SK-N-SH (cell line): ENCODE measurements at regions not wholly inside any gene's neighbourhood (a gene's known extent, or its start where the extent isn't known, plus 50 kb on each side); places are given as distances from the start of the nearest gene placed in this dataset.

Source experiments
- CTCF ChIA-PET: fragments of 300-600, 350-600 bp; formaldehyde crosslinking; extraction: SDS; loops from one replicate; lab custom pipeline; 2021; lab: Yijun Ruan, JAX
- POLR2A ChIA-PET: fragments of 350-600 bp; sonication (Branson Sonifier 250); formaldehyde crosslinking; extraction: SDS; loops from one replicate; lab custom pipeline; 2020; ENCODE audit warnings: antibody characterized with exemption, inconsistent platforms; lab: Yijun Ruan, JAX
- DNase-seq: peaks from one replicate; pipeline ENCODE4 v3.0.0; 2012
- H2AFZ ChIP-seq: fragments of 200-600 bp; sonication (generic); 2 replicates; pipeline ENCODE4 v1.8.1; 2016; ENCODE audit warnings: antibody characterized with exemption, mild to moderate bottlenecking, low read depth
- H3F3A ChIP-seq: fragments of 200-600 bp; sonication (generic); replicated peaks from 2 replicates; pipeline ENCODE3; 2016; ENCODE audit warnings: antibody characterized with exemption, mild to moderate bottlenecking; ENCODE audit not compliant: insufficient read depth
- H3K27ac ChIP-seq, 2 experiments: fragments of 200-500 bp in 1 of 2; fragments of 200-600 bp in 1 of 2; sonication (Bioruptor generic) in 1 of 2; sonication (generic), shearing (Covaris generic) in 1 of 2; 2 replicates each; pipeline versions ENCODE4 v1.5.1 to v1.6.1; 2014 to 2016; ENCODE audit warnings: low read depth in 2 of 2, inconsistent platforms in 1 of 2, low read length in 1 of 2, mild to moderate bottlenecking in 1 of 2, mixed read lengths in 1 of 2
- H3K27me3 ChIP-seq: fragments of 200-600 bp; sonication (generic), shearing (Covaris generic); 2 replicates; pipeline ENCODE4 v1.6.1; 2016; ENCODE audit warnings: mixed run types; ENCODE audit not compliant: insufficient read depth
- H3K36me3 ChIP-seq, 2 experiments: fragments of 200-500 bp in 1 of 2; fragments of 200-600 bp in 1 of 2; sonication (Bioruptor generic) in 1 of 2; sonication (generic) in 1 of 2; replicated peaks in 1 of 2; 2 replicates each; pipeline versions ENCODE3 to v1.5.1; 2014 to 2016; ENCODE audit warnings: low read length in 1 of 2, mild to moderate bottlenecking in 1 of 2; ENCODE audit not compliant: insufficient read depth in 2 of 2, control insufficient read depth in 1 of 2
- H3K4me1 ChIP-seq, 2 experiments: fragments of 200-500 bp in 1 of 2; fragments of 200-600 bp in 1 of 2; sonication (Bioruptor generic) in 1 of 2; sonication (generic), shearing (Covaris generic) in 1 of 2; 2 replicates each; pipeline versions ENCODE4 v1.5.1 to v1.6.1; 2014 to 2016; ENCODE audit warnings: low read depth in 1 of 2, low read length in 1 of 2, mixed run types in 1 of 2; ENCODE audit not compliant: insufficient read depth in 2 of 2, control insufficient read depth in 1 of 2
- H3K4me2 ChIP-seq: fragments of 200-600 bp; sonication (generic), shearing (Covaris generic); 2 replicates; pipeline ENCODE4 v1.6.1; 2017; ENCODE audit warnings: mixed run types
- H3K4me3 ChIP-seq, 2 experiments: fragments of 200-500 bp in 1 of 2; fragments of 200-600 bp in 1 of 2; sonication (Bioruptor generic) in 1 of 2; sonication (generic), shearing (Covaris generic) in 1 of 2; 2 replicates each; pipeline versions ENCODE4 v1.5.1 to v1.8.1; 2014 to 2016; ENCODE audit warnings: low read depth in 2 of 2, inconsistent platforms in 1 of 2, low read length in 1 of 2, mild to moderate bottlenecking in 1 of 2, mixed read lengths in 1 of 2, moderate library complexity in 1 of 2
- H3K79me2 ChIP-seq: fragments of 200-600 bp; sonication (generic); 2 replicates; pipeline ENCODE4 v1.8.1; 2017; ENCODE audit warnings: mild to moderate bottlenecking; ENCODE audit not compliant: insufficient read depth
- H3K9ac ChIP-seq: fragments of 200-600 bp; sonication (generic); 2 replicates; pipeline ENCODE4 v1.6.1; 2017; ENCODE audit warnings: mixed run types
- H3K9me2 ChIP-seq: fragments of 200-600 bp; sonication (generic); 2 replicates; pipeline ENCODE4 v1.6.1; 2017; ENCODE audit warnings: mixed run types
- H3K9me3 ChIP-seq: fragments of 200-600 bp; sonication (generic); 2 replicates; pipeline ENCODE4 v1.6.1; 2017; ENCODE audit warnings: mixed run types, mild to moderate bottlenecking, moderate library complexity
- H4K20me1 ChIP-seq: fragments of 200-600 bp; sonication (generic); 2 replicates; pipeline ENCODE4 v1.6.1; 2017; ENCODE audit warnings: mild to moderate bottlenecking, mixed run types; ENCODE audit not compliant: insufficient read depth
- EP300 ChIP-seq, 2 experiments: IDR thresholded peaks; 2 replicates each; pipeline versions ENCODE4 v1.4.0 to v1.6.1; 2012; ENCODE audit warnings: borderline replicate concordance in 1 of 2, low read depth in 1 of 2, low read length in 1 of 2
- FOSL2 ChIP-seq: IDR thresholded peaks from 2 replicates; pipeline ENCODE4 v1.4.0; 2012; ENCODE audit warnings: low read depth, mild to moderate bottlenecking, moderate library complexity, borderline replicate concordance
- FOXM1 ChIP-seq: IDR thresholded peaks from 2 replicates; pipeline ENCODE4 v1.4.0; 2012; ENCODE audit warnings: low read depth, mild to moderate bottlenecking
- JUND ChIP-seq: IDR thresholded peaks from 2 replicates; pipeline ENCODE4 v1.4.0; 2012
- MEF2A ChIP-seq: IDR thresholded peaks from 2 replicates; pipeline ENCODE4 v1.4.0; 2012; ENCODE audit warnings: low read depth, borderline replicate concordance
- NFIC ChIP-seq: IDR thresholded peaks from 2 replicates; pipeline ENCODE4 v1.4.0; 2012; ENCODE audit warnings: borderline replicate concordance
- POLR2AphosphoS5 ChIP-seq: IDR thresholded peaks from 2 replicates; pipeline ENCODE4 v1.6.1; 2012; ENCODE audit warnings: low read depth, low read length
- RCOR1 ChIP-seq: fragments of 150-350 bp; IDR thresholded peaks from 2 replicates; pipeline ENCODE4 v1.6.1; 2017; ENCODE audit warnings: antibody characterized with exemption, low read length
- RXRA ChIP-seq: IDR thresholded peaks from 2 replicates; pipeline ENCODE4 v1.4.0; 2012; ENCODE audit warnings: low read depth, mild to moderate bottlenecking, borderline replicate concordance
- SIN3A ChIP-seq: IDR thresholded peaks from 2 replicates; pipeline ENCODE4 v1.6.1; 2012; ENCODE audit warnings: low read depth, mild to moderate bottlenecking, low read length, moderate library complexity, borderline replicate concordance
- TAF1 ChIP-seq: IDR thresholded peaks from 2 replicates; pipeline ENCODE4 v1.6.1; 2012; ENCODE audit warnings: low read depth, mild to moderate bottlenecking, low read length, moderate library complexity, borderline replicate concordance
- TCF12 ChIP-seq: IDR thresholded peaks from 2 replicates; pipeline ENCODE4 v1.4.0; 2012
- TEAD4 ChIP-seq: IDR thresholded peaks from 2 replicates; pipeline ENCODE4 v1.4.0; 2012; ENCODE audit warnings: mild to moderate bottlenecking, borderline replicate concordance; ENCODE audit not compliant: insufficient read depth
- YY1 ChIP-seq: IDR thresholded peaks from 2 replicates; pipeline ENCODE4 v1.4.0; 2012; ENCODE audit warnings: low read depth, mild to moderate bottlenecking
- WGBS: methylation state at CpG from one replicate; pipeline ENCODE4 v1.1.6; 2017; ENCODE audit warnings: low lambda C conversion rate; 5-methylcytosine and 5-hydroxymethylcytosine counted together
- TF ChIP-seq, protein P1 (sequence below): IDR thresholded peaks from 2 replicates; pipeline ENCODE4 v1.4.0; 2012; ENCODE audit warnings: low read depth
- TF ChIP-seq, protein P2 (sequence below): IDR thresholded peaks from 2 replicates; pipeline ENCODE4; 2012
- TF ChIP-seq, protein P3 (sequence below): fragments of 150-350 bp; IDR thresholded peaks from 2 replicates; pipeline ENCODE4 v1.6.1; 2017; ENCODE audit warnings: antibody characterized with exemption, low read length, low read depth, borderline replicate concordance
- TF ChIP-seq, protein P4 (sequence below): IDR thresholded peaks from 2 replicates; pipeline ENCODE4 v1.6.1; 2012; ENCODE audit warnings: mild to moderate bottlenecking, low read depth, low read length, moderate library complexity
- TF ChIP-seq, protein P5 (sequence below): fragments of 200-600 bp; sonication (generic); IDR thresholded peaks from 2 replicates; pipeline ENCODE4 v1.6.1; 2017; ENCODE audit warnings: antibody characterized with exemption, mild to moderate bottlenecking, moderate library complexity

DNA sequence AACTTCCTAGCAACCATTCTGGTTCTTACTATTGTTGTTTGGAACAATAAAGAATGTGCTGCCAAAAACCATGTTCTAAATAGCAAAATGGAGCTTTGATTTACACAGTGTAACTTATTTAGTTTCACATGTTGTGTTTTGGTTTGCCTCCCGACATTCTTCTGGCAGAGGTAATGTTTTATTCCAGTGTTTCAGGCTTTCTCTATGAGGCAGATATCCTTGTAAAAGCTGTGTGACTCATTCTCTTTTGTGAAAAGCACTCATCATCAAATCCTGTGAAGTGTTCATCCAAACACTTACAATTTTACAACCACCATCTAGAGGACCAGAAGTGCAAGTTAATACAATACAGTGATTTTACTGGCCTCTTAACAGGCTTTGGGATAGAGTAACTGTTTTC, 219.0 kb upstream of the GIMD1 start:
- peak overlapping the region; percentile 72 to 78 for H3K27ac ChIP-seq
- peak overlapping the region; percentile 83 for H2AFZ ChIP-seq
- H3K4me3 ChIP-seq: no peak overlapping the region
- no peaks in the 10 kb centered on the region for H4K20me1 ChIP-seq
- no peaks in the 10 kb centered on the region for H3K27me3 ChIP-seq
- 8% methylated on average over 1 of the region's 1 CpG for WGBS
- H3K9ac ChIP-seq: peak overlapping the region; percentile 48; the same call in 1 of the 2 replicates
- peaks cover 4 to 46% of the 10 kb centered on the region in 2 experiments; a peak in 3 of 4 replicates for H3K4me1 ChIP-seq
- CTCF ChIA-PET: no interaction called here
- H3K36me3 ChIP-seq: no peaks in the 10 kb centered on the region
- H3F3A ChIP-seq: peaks cover 44% of the 10 kb centered on the region
- POLR2A ChIA-PET: no interaction called here
- no peaks in the 10 kb centered on the region for H3K9me3 ChIP-seq
- no peak for DNase-seq
- no peaks in the 10 kb centered on the region for H3K9me2 ChIP-seq
- H3K79me2 ChIP-seq: no peaks in the 10 kb centered on the region
- peak overlapping the region; percentile 34; the same call in 1 of the 2 replicates for H3K4me2 ChIP-seq
- TF ChIP-seq TCF12: peak; percentile 44; the same call in 1 of the 2 replicates
- TF ChIP-seq FOSL2: peak; percentile 55
- peak; percentile 49 for TF ChIP-seq JUND
- TF ChIP-seq NFIC: peak; percentile 11; the same call in 1 of the 2 replicates
- TF ChIP-seq, protein P1, sequence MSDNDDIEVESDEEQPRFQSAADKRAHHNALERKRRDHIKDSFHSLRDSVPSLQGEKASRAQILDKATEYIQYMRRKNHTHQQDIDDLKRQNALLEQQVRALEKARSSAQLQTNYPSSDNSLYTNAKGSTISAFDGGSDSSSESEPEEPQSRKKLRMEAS: 0 out of 2 replicates have a peak, but pooled peaks have one; percentile 39
- TF ChIP-seq, protein P2, sequence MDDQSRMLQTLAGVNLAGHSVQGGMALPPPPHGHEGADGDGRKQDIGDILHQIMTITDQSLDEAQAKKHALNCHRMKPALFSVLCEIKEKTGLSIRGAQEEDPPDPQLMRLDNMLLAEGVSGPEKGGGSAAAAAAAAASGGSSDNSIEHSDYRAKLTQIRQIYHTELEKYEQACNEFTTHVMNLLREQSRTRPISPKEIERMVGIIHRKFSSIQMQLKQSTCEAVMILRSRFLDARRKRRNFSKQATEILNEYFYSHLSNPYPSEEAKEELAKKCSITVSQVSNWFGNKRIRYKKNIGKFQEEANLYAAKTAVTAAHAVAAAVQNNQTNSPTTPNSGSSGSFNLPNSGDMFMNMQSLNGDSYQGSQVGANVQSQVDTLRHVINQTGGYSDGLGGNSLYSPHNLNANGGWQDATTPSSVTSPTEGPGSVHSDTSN: peak; percentile 50; the same call in 1 of the 2 replicates
- TF ChIP-seq SIN3A: no peak
- 0 out of 2 replicates have a peak, but pooled peaks have one; percentile 14 for TF ChIP-seq TEAD4
- TF ChIP-seq POLR2AphosphoS5: 0 out of 2 replicates have a peak, but pooled peaks have one; percentile 15
- peak; percentile 24; the same call in 1 of the 2 replicates for TF ChIP-seq MEF2A
- no peak for TF ChIP-seq TAF1
- TF ChIP-seq RCOR1: no peak
- TF ChIP-seq, protein P3, sequence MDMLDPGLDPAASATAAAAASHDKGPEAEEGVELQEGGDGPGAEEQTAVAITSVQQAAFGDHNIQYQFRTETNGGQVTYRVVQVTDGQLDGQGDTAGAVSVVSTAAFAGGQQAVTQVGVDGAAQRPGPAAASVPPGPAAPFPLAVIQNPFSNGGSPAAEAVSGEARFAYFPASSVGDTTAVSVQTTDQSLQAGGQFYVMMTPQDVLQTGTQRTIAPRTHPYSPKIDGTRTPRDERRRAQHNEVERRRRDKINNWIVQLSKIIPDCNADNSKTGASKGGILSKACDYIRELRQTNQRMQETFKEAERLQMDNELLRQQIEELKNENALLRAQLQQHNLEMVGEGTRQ: no peak

DNA sequence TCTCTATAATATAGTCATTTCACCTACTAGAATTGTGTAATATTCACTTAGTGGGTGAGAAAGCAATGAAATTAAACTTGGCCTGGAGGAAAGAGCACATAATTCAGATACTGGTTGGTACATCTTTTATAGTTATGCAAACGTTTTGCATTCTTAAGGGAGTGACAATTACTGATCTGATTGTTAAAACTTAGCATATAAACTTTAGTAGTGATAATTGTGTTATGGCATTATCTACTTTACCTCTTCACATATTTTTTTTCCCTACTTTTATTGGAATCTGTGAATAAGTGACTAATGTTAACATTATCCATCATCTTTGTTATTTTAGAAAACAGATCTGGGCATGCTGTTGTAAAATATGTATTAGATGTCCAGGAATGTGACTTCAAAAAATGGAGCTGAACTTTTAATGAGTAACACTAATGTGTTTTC, 217.4 kb upstream of the GIMD1 start:
- Histone ChIP-seq H2AFZ (no peak overlapping the region), H3K4me3 (no peak overlapping the region), H3K27ac (peak overlapping the region; percentile 78 to 87; a peak in 3 of 4 replicates), H3K79me2 (no peaks in the 10 kb centered on the region), H3K4me2 (no peak overlapping the region), H3K27me3 (no peaks in the 10 kb centered on the region), H3K9me3 (no peaks in the 10 kb centered on the region), H3K36me3 (no peaks in the 10 kb centered on the region), H3F3A (peaks cover 44% of the 10 kb centered on the region), H3K4me1 (peaks cover 4 to 53% of the 10 kb centered on the region in 2 experiments; a peak in 3 of 4 replicates), H4K20me1 (no peaks in the 10 kb centered on the region), H3K9me2 (no peaks in the 10 kb centered on the region), H3K9ac (no peak overlapping the region)
- WGBS: 3% methylated on average over 1 of the region's 1 CpG
- ChIA-PET POLR2A (no interaction called here), CTCF (no interaction called here)
- no peak for DNase-seq
- TF ChIP-seq EP300 (IDR thresholded peaks at IDR 0.05; ENCODE audit: borderline replicate concordance in 1 of 2, low read depth in 1 of 2, low read length in 1 of 2) (peak in 1 of 2 experiments; percentile 48; a peak in 1 of 4 replicates), TCF12 (peak; percentile 63), RXRA (no peak), YY1 (no peak), FOXM1 (no peak), JUND (peak; percentile 54; the same call in 1 of the 2 replicates), FOSL2 (0 out of 2 replicates have a peak, but pooled peaks have one; percentile 31)
- TF ChIP-seq, protein P2: peak; percentile 66
- TF ChIP-seq, protein P4, sequence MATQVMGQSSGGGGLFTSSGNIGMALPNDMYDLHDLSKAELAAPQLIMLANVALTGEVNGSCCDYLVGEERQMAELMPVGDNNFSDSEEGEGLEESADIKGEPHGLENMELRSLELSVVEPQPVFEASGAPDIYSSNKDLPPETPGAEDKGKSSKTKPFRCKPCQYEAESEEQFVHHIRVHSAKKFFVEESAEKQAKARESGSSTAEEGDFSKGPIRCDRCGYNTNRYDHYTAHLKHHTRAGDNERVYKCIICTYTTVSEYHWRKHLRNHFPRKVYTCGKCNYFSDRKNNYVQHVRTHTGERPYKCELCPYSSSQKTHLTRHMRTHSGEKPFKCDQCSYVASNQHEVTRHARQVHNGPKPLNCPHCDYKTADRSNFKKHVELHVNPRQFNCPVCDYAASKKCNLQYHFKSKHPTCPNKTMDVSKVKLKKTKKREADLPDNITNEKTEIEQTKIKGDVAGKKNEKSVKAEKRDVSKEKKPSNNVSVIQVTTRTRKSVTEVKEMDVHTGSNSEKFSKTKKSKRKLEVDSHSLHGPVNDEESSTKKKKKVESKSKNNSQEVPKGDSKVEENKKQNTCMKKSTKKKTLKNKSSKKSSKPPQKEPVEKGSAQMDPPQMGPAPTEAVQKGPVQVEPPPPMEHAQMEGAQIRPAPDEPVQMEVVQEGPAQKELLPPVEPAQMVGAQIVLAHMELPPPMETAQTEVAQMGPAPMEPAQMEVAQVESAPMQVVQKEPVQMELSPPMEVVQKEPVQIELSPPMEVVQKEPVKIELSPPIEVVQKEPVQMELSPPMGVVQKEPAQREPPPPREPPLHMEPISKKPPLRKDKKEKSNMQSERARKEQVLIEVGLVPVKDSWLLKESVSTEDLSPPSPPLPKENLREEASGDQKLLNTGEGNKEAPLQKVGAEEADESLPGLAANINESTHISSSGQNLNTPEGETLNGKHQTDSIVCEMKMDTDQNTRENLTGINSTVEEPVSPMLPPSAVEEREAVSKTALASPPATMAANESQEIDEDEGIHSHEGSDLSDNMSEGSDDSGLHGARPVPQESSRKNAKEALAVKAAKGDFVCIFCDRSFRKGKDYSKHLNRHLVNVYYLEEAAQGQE: no peak
- TF ChIP-seq, protein P5, sequence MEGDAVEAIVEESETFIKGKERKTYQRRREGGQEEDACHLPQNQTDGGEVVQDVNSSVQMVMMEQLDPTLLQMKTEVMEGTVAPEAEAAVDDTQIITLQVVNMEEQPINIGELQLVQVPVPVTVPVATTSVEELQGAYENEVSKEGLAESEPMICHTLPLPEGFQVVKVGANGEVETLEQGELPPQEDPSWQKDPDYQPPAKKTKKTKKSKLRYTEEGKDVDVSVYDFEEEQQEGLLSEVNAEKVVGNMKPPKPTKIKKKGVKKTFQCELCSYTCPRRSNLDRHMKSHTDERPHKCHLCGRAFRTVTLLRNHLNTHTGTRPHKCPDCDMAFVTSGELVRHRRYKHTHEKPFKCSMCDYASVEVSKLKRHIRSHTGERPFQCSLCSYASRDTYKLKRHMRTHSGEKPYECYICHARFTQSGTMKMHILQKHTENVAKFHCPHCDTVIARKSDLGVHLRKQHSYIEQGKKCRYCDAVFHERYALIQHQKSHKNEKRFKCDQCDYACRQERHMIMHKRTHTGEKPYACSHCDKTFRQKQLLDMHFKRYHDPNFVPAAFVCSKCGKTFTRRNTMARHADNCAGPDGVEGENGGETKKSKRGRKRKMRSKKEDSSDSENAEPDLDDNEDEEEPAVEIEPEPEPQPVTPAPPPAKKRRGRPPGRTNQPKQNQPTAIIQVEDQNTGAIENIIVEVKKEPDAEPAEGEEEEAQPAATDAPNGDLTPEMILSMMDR: no peak
